ENCODE measurements at regions not wholly inside any gene's neighbourhood (a gene's known extent, or its start where the extent isn't known, plus 50 kb on each side); places are given as distances from the start of the nearest gene placed in this dataset.

- H3K9me3 ChIP-seq (ENCODE audit: low read length) = no peaks in the 10 kb centered on the region
- no peaks in the 10 kb centered on the region for H3K27me3 ChIP-seq (ENCODE audit: insufficient read depth, low read depth, low read length)
- H3K9me2 ChIP-seq (ENCODE audit: insufficient read depth, low read length) = no peaks in the 10 kb centered on the region
- H3K79me2 ChIP-seq (replicated peaks; ENCODE audit: insufficient read depth, low read length) = no peaks in the 10 kb centered on the region
- H3K4me2 ChIP-seq (ENCODE audit: low read length) = no peak overlapping the region
- H3F3A ChIP-seq (ENCODE audit: insufficient read depth, low read length, poor library complexity, severe bottlenecking) = no peaks in the 10 kb centered on the region
- H3K4me3 ChIP-seq (ENCODE audit: low read length) = no peak overlapping the region
- no peak overlapping the region for H3K27ac ChIP-seq (ENCODE audit: low read length)
- no peak overlapping the region for H2AFZ ChIP-seq (ENCODE audit: low read depth, low read length)
- no peak for TF ChIP-seq CTCF (IDR thresholded peaks at IDR 0.05; ENCODE audit: poor library complexity, severe bottlenecking)
- no peak for TF ChIP-seq TAF1 (IDR thresholded peaks at IDR 0.05; ENCODE audit: low read depth)
- no peak for TF ChIP-seq RAD21 (conservative IDR thresholded peaks at IDR 0.05)
- TF ChIP-seq MXI1 (conservative IDR thresholded peaks at IDR 0.05; ENCODE audit: poor library complexity, severe bottlenecking) = no peak
- no peak for TF ChIP-seq EP300 (conservative IDR thresholded peaks at IDR 0.05; ENCODE audit: poor library complexity, severe bottlenecking)
- TF ChIP-seq POLR2AphosphoS5 (IDR thresholded peaks at IDR 0.05) = no peak
- TF ChIP-seq EZH2 (IDR thresholded peaks at IDR 0.05; ENCODE audit: borderline replicate concordance, insufficient read depth, low read length, poor library complexity, severe bottlenecking) = no peak
- TF ChIP-seq SMC3 (conservative IDR thresholded peaks at IDR 0.05; ENCODE audit: poor library complexity) = no peak
- TF ChIP-seq REST (IDR thresholded peaks at IDR 0.05; ENCODE audit: borderline replicate concordance) = no peak
- no peak overlapping the region for H3K9ac ChIP-seq (ENCODE audit: low read length)
- no peaks in the 10 kb centered on the region for H3K36me3 ChIP-seq (ENCODE audit: insufficient read depth, low read length)
- H4K20me1 ChIP-seq (ENCODE audit: insufficient read depth) = no peaks in the 10 kb centered on the region
These were observed 776.8 kb downstream of the BCL11A start for GRCh38 chr2:59776726-59777008.

DNA sequence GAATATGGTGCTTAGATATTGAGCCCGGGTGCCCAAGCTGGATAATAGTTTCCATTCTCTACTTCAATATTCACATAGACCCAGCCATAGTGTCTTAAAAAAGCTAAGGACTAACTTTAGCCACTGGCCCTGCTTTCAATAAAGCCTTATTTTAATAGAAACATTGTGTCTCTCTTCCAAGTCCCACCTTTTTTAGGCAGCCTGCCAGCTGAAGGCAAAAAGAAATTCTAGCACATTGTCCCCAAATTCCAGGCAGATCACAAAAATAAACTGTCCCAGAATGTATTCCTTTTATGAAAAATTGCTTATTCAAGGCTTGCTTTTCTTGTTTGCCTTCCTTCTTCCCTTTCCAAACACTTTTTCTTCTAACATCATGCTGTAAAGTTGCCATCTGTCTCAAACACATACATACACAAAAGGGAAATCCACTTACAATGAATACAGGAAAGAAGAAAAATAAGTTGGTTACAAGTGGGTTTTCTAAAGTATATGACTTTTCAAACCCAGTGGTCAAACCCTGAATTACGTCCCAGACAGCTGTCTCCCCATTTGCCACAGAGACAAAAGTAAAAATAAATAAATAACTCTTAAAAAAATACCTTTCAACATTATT lies 778.5 kb downstream of the BCL11A start:
- Histone ChIP-seq H2AFZ (ENCODE audit: low read depth, low read length) (no peak overlapping the region), H3K9me3 (ENCODE audit: low read length) (no peaks in the 10 kb centered on the region), H3K36me3 (ENCODE audit: insufficient read depth, low read length) (no peaks in the 10 kb centered on the region), H3K9ac (ENCODE audit: low read length) (no peak overlapping the region), H3K4me3 (ENCODE audit: low read length) (no peak overlapping the region), H3K79me2 (replicated peaks; ENCODE audit: insufficient read depth, low read length) (no peaks in the 10 kb centered on the region), H3K27me3 (ENCODE audit: insufficient read depth, low read depth, low read length) (no peaks in the 10 kb centered on the region), H3K4me2 (ENCODE audit: low read length) (no peak overlapping the region), H3K9me2 (ENCODE audit: insufficient read depth, low read length) (no peaks in the 10 kb centered on the region), H4K20me1 (ENCODE audit: insufficient read depth) (no peaks in the 10 kb centered on the region), H3K27ac (ENCODE audit: low read length) (no peak overlapping the region), H3F3A (ENCODE audit: insufficient read depth, low read length, poor library complexity, severe bottlenecking) (no peaks in the 10 kb centered on the region)
- TF ChIP-seq RAD21 (conservative IDR thresholded peaks at IDR 0.05) = no peak
- TF ChIP-seq CTCF (IDR thresholded peaks at IDR 0.05; ENCODE audit: poor library complexity, severe bottlenecking) = no peak
- no peak for TF ChIP-seq TAF1 (IDR thresholded peaks at IDR 0.05; ENCODE audit: low read depth)
- no peak for TF ChIP-seq REST (IDR thresholded peaks at IDR 0.05; ENCODE audit: borderline replicate concordance)
- no peak for TF ChIP-seq MXI1 (conservative IDR thresholded peaks at IDR 0.05; ENCODE audit: poor library complexity, severe bottlenecking)
- no peak for TF ChIP-seq EZH2 (IDR thresholded peaks at IDR 0.05; ENCODE audit: borderline replicate concordance, insufficient read depth, low read length, poor library complexity, severe bottlenecking)
- TF ChIP-seq SMC3 (conservative IDR thresholded peaks at IDR 0.05; ENCODE audit: poor library complexity) = no peak
